Astrocyte (in vitro differentiated cells and primary cell): ENCODE measurements at regions not wholly inside any gene's neighbourhood (a gene's known extent, or its start where the extent isn't known, plus 50 kb on each side); places are given as distances from the start of the nearest gene placed in this dataset.

Experiments
- CTCF ChIP-seq: IDR thresholded peaks from 2 replicates; pipeline ENCODE4 v1.5.1; 2011; ENCODE audit warnings: low read depth, mild to moderate bottlenecking, inconsistent platforms, low read length, moderate library complexity; ENCODE audit not compliant: insufficient read depth
- EZH2 ChIP-seq: IDR thresholded peaks from 2 replicates; pipeline ENCODE4 v1.6.1; 2012; ENCODE audit warnings: mild to moderate bottlenecking, low read length, inconsistent platforms; ENCODE audit not compliant: insufficient read depth

- TF ChIP-seq EZH2: no peak
- TF ChIP-seq CTCF: no peak
These were observed 939.0 kb upstream of the FANCL start for GRCh38 chr2:59180111-59180510.
